GM21526 (cell line): ENCODE measurements at regions not wholly inside any gene's neighbourhood (a gene's known extent, or its start where the extent isn't known, plus 50 kb on each side); places are given as distances from the start of the nearest gene placed in this dataset.

Experiments
- ATAC-seq: cut with Tn5 transposase; IDR thresholded peaks from one replicate; pipeline ENCODE4 v1.9.1; 2021; ENCODE audit warnings: moderate library complexity; ENCODE audit not compliant: unreplicated experiment, low FRiP score

DNA sequence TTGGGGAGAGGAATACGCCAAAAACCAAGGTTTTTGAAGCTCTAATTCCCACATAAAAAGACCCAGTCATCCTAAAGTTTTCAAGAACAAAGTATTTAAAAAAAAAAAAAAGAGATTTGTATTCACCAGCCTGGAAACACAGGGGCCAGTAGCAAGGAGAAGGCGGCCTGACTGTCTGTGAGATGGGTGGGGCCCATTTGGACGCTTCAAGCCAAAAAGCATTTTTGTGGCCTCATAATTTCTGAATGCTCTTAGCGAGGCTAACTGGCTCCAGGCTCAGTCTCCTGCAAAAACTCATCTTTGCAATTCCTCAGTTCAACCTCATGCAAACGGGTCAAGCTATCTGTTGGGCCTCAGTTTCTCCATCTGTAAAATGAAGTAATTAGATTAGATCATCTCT lies 514.1 kb downstream of the MED13L start:
- no peak for ATAC-seq

DNA sequence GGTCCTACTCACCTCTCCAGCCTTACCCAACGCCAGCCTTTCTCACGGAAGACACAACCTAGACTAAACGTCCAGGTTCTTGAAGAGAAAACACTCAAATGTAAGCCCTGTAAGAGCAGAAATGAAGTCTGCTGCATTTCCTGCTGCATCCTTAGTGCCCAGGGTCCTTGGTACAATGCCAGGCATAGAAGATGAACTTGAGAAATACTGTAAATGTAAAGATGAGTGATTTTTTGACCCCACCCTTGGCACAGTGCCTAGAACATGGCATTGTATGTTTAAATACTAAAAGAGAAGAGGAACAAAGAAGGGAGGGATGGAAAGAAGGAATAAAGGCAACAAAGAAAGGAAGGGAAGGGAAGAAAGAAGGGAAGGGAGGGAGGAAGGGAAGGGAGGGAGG lies 514.6 kb downstream of the MED13L start:
- ATAC-seq = no peak

DNA sequence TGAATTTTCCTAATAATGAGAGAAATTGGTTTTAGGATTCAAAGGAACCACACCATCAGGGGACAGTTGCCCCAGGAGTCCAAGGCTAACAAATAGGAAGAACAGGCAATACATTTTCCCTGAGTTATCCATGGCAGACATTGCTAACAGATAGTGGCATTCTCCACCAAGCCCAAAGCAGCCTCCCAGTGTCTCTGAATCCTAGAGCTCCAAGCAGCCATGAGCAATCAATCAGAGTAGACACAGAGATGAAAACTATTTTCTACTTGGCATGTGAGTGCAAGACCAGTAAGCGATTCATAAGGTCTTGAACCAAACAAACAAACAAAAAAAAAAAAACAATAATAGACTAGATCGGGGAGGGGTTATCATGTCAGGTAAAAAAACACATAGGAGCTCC lies 515.7 kb downstream of the MED13L start:
- ATAC-seq = no peak

DNA sequence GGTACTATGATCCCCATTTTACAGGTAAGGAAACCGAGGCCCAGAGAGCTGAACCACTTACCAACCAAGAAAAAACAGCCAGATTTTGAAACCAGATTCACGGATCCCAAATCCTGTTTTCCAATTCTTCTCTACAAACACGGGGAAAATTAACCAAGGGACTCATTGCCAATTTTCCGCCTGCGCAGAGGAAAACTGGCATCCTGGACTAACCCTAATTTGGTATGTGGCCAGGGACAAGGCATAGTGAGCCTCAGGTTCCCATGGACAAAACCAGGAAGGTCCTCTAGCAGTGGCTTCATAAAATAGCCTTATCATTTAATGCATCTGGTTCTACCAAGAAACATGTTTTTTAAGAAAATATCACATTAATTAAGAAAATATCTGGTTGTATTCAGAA lies 517.3 kb downstream of the MED13L start:
- no peak for ATAC-seq

DNA sequence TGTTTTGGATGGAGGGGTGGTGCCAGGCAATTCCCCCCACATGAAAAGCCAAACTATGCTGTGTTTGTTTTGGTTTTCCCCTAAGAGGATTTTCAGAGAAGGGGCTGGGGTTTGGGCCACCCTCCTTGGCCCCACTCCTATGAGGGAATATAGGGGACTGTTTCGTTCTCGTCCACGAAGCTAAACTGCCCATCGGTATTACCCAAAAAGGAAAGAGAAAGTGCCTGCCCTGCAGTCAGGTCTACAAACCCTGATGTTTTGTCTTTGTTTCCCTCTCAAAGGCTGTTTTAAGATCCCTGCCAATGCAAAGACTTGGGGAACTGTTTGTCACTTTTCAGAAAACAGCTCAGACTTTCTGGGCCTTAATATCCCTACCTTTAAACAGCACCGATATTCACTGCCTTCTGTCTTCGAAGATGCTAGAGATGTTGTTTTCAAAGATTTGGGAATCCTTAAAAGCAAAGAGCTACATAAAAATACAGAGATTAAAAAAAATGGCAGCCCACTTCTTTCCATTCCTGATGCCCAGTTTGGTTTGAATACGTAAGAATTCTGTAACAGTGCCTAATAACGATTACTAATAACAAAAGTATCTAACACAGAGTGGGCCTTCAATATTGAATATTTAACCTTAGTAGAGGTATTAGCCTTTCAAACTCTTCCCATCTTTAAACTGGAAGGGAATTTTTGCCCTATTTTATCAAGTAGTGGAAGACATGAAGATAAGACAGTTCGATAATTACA lies 518.4 kb downstream of the MED13L start:
- ATAC-seq = no peak

DNA sequence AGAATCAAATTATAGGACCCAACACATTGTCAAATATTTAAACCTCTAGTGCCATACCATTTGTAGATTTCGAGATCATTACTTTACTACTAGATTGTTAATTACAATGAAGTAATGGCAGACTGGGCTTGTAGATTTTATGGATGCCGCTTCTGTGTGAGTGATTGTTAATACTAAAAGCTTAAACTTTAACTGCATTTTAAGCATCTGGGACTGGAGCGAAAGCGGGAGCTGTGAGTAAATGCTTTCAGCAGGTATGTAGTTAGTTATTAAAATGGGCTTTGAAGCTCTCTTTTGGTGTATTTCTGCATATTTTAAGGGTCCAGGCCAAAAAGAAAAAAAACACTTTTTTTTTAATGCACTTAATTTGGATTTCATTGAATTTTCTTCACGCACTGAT lies 519.3 kb downstream of the MED13L start:
- no peak for ATAC-seq

DNA sequence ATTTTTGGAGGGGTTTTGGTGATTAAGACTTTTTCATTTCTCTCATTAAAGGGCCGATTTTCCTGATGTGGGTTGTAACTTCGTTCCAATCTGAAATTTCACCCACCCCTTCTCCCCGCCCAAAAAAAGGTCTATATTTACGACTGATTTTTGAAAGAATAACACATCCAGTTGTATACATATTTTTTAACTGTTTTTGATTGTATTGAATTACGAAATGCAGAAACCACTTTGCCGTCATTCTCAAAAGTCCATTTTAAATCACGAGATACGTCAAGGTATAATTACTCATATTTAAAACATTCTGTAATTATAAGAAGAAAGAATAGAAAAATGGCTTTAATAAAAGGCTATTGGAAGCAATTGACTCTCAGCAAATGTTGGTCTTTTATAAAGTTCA lies 520.7 kb downstream of the MED13L start:
- no peak for ATAC-seq

DNA sequence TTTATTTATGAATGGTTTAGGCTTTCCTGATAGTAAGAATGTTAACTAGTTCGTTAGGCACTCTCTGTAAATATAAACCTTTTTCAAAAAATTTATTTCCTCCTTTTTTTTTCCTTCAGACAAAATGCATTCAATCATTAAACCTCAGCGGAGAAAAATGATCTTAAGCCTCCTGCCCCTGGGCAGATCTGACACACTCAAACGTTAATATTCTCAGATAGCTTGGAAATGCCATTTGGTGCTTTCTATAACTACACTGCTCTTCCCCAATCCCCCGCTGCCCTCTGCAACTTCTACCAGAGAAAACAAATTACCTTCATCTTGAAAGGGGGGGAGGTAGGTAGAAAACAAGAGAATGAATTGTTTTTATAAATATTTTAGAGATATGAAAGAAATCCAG lies 521.2 kb downstream of the MED13L start:
- no peak for ATAC-seq

DNA sequence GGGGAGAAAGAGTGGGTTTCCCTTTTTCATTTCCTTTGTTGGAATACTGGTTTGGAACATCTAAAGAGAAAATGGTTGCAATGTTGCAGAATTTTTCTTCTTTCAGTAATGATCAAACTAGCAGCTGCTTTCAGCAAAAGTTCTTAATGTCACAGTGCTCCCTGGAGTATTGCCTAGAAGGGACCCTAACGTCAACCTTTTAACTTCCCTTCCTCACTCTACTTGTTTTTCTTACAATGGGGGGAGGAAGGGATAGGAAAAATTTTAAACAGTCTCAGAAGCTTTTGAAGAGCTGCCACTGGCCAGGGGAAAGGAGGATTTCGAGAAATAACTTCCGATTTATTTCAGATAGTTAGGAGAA lies 521.8 kb downstream of the MED13L start:
- no peak for ATAC-seq

DNA sequence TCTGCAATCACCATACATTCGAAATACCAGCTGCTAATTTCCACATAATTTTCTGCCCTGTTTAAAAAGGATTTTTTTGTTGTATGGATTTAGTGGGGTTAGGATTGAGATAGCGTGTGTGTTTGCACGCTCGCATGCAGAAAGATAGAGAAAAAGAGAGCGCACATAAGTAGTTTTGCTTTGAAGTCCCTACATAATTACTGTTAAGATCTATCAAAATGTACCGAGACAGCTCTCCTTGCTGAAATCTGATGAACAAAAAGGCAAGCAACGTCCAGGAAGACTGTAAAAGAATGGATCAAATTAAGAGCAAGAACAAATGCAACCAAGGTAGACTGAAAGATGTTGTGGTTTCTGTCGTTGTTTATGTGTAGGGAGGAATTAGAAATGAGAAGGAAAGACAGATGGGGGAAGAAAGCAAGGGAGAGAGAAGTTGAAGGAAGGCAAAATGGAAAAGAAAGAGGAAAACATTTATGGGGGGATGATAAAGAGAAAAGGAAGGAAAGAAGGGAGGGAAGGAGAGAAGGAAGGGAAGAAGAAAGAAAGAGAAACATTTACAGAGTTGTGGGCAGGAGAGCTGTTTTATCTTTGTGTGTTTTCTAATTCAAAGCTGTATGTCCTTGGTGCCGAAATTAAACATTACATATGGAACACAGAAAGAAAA lies 522.3 kb downstream of the MED13L start:
- ATAC-seq = no peak

DNA sequence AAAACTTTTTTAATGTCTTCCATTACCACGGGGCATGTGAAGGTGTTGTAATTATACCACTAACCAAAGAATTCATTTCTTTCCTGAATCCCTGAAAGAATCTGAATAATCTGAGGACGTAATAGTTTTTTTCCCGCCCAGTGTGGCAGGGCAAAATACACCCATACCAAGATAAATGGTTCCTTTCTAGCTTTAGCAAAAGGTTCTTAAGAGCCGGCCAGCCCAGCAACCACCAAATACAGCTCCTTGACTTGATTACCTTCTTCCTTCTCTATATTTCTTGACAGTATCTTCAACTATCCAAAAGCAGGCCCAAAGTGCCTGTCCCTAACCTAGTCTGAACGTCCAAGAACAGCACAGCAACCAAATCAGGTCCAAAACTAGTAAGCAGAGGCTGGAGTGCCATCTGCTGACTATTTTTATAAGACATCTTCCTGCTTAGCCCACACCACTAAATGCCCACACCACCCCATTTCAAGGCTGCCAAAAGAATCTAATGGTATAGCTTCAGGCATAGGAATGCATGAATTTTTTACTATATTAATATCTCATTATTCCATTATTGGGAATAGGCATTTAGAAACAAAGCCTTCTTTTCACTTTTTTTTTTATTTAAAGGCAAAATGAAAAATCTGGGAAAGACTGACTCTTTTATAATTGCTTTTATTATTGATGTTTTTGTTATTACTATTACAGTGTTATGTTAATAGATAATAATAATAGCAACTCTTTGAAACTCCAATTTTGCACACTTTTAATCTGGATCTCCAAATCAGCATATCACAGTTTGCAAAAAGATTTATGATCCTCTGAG lies 524.4 kb downstream of the MED13L start:
- no peak for ATAC-seq

DNA sequence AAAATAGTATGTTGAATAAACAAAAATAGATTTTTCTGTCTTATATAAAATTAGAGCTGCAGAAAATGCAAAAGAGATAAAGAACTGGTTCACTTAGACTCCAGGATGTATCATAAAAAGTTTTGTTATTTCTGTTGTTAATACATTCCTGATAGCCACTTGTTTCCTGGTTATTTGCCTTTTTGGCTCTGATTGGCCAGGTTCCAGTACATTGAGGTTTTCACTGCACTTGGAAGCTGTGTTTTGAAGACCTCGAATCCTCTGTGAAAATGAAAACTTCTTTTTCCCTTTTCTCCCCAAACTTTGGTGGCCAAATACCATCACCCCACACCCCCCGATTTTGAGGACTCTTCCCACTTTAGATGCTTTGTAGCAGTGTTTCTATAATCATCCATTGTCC lies 525.3 kb downstream of the MED13L start:
- ATAC-seq = no peak

DNA sequence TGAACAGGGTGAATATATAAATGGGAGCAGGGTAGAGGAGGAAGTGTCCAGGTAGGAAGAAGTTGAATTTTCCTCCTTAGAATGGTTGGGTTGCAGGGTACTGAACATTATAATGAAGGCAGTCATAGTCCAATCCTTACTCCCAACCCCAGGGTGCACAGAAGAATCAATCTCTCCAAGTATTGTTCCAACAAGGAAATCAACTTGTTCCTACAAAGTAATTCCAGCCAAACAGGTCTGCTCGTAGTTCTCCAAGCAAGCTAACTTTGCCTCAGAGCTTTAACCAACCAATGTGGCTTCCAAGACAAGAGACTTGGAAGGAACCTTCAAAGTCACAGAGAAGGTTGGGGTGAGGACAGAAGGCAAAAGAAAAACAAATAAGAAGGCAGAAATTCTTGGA lies 527.2 kb downstream of the MED13L start:
- ATAC-seq = no peak

DNA sequence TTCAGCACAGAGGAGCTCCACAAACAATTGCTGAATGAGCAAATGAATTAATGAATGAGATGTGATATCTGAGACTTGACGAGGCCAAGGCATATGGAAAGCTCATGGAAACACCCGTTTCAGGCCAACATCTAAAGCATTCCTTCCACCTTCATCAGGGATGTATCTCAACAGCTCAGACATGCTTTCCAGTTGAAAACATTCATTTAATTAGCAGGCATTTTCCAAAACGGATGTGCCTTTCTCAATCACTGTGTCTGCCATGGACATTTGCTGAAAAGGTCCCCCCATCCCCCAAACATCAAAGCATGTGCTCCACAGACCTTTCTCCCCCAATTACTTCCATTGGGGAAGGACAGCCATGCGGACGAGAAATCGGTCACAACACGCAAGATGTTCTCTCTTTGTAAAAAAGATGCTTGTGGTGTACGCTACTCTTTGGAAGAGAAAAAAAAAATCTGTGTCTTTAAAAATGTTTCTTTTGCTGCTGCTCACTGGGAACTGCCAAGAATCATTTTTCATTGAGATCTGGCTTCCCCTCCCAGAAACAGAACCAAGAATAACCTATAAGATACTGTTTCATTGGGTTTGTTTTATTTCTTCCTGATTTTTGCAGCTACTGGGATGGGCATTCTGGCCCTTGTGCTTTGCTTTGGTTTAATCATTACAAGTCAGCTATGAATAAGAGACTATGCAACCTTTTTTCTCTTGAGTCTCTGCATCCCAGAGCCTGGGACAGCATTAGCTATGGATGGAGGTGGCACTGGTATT lies 528.2 kb downstream of the MED13L start:
- ATAC-seq = no peak

DNA sequence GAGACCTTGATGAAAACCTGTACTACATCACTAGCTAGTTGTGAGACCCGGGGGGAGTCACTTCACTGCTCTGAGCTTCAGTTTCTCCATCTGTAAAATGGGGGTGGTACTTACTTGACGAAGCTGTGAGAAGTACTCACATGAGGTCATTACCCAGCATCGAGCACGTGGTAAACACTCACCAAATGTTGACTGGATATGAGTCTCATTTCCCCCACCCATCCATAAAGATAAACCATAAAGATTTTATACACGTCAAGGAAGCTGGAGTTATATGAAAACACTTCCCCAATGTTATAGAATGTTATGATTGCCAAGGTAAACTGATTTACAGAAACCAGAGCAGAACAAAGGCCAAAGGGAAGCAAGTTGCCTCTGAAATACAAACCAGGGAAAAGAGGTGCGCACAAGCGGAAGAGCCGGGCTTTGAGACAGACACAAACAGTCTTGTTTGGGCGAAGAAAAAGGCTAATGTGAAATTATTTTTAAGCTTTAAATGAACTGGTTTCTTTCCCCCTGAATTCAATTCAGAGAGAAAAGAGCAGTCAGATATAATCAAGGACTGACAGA lies 536.8 kb downstream of the MED13L start:
- ATAC-seq = no peak

DNA sequence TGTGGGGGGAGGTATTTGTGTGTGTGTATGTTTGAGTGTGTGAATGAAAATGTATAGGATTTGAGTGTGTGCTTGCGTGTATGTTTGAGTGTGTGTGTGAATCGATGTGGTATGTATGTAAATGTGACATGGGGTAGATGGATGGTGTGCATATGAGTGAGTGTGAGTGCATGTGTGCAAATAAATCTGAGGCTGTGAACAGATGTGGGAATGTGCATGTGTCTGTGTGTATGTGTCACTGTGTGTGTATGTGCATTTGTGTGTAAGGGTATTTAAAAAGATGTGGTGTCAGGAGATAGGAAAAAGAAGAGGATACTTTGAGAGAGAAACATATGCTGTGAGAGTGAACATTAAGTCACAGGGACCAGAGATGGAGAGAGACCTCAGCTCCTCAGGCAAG lies 539.6 kb downstream of the MED13L start:
- no peak for ATAC-seq

DNA sequence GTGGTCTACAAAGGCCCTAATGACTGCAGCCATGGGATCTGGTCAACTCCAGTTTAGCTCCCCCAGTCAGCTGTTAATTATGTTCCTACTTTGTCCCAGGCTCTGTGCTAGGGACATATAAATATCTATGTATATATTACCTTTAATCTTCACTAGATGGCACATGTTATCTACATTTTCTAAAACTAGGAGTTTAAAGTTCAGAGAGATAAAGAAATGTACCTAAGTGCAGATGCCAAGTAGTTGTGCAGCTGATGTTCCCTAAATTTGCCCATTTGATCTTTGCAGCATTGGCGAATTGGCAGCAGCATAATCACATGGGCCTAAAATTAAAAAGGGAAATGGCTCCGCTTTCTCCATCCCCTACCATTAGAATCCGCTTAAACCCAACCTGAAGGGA lies 541.1 kb downstream of the MED13L start:
- ATAC-seq = no peak

DNA sequence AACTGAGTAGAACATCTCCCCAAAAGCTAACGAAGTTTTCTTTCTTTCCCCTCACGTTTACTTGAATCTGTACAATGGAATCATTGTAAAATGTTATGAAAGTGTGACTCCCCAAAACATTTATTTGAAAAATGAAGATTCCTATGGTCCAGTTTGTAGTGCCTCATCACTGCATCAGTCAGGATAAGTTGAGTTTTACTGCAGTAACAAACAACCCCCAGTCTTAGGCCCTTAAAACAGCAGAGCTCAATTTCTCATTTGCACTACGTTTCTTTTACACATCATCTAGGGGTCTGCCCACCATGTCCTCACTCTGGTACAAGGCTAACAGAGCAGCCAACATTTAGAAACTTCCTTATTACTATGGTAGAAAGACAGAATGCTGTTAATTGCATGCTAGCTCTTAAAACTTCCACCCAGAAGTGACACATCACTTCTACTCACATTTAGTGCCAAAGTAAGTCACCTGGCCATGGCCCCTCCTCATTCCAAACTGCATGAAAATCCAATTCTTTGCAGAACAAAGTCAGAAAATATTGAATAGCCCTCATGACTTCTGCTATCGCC lies 546.4 kb downstream of the MED13L start:
- ATAC-seq = no peak

DNA sequence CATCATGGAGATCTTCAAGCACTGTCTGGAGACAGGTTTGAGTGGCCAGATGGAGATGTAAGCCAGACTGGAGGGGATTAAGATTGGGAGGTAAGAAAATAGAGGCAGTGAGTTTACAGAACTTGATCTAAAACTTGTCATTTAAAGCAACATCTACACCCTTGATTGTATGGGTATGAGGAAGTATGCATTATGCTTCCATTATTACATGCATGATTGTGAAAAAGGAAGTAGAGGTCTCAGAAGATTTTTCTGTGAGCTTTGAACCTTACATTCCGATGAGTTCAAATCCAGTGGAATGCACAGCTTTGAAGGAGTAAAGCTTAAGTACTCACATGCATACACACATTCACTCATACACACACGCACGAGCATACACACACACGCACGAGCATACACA lies 550.8 kb downstream of the MED13L start:
- ATAC-seq = no peak

DNA sequence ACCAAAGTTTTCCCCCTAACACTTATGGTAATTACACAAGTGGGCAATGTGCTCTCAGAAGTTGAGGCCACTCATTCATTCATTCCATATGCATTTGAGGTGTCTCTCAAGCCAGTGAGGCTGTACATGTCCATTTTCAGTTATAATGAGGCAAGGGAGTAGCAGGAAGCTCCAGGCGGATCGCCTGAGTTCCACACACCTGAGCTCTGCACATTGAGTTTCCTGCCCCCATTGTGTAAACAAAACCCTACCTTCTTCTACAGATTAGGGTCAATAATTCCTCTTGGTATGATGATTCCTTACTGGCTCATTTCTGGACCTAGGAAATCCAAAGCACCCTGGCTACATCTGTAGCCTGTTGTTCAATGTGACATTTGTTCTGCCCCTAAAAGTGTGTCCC lies 555.3 kb downstream of the MED13L start:
- no peak for ATAC-seq
